Breast epithelium (tissue), 3 donors: ENCODE measurements at regions not wholly inside any gene's neighbourhood (a gene's known extent, or its start where the extent isn't known, plus 50 kb on each side); places are given as distances from the start of the nearest gene placed in this dataset.

Source experiments
- CTCF ChIP-seq, 3 donors: fragments of 450-650 bp; IDR thresholded peaks; one replicate each; pipeline ENCODE4 v1.5.1; 2016 to 2017; ENCODE audit warnings: antibody characterized with exemption in 3 of 3, mild to moderate bottlenecking in 3 of 3, moderate library complexity in 3 of 3
- POLR2A ChIP-seq: fragments of 450-650 bp; IDR thresholded peaks from one replicate; pipeline ENCODE4 v1.6.1; 2016; ENCODE audit warnings: antibody characterized with exemption, mild to moderate bottlenecking, moderate library complexity

GRCh38 chr9:111162026-111162425, 123.8 kb upstream of the LPAR1 start:
- no peak for TF ChIP-seq POLR2A
- no peak for TF ChIP-seq CTCF (IDR thresholded peaks at IDR 0.05)
